ENCODE measurements at regions not wholly inside any gene's neighbourhood (a gene's known extent, or its start where the extent isn't known, plus 50 kb on each side); places are given as distances from the start of the nearest gene placed in this dataset.

GRCh38 chr2:11103984-11104793 lies 51.1 kb upstream of the SLC66A3 start:
- DNase-seq: peak; percentile 6 to 51

GRCh38 chr2:11104794-11105660 lies 50.2 kb upstream of the SLC66A3 start:
- DNase-seq: no peak

Measured in CD4-positive, alpha-beta T cell treated with Interferon alpha-2 for 1 hour (primary cell).